WTC11 (cell line): ENCODE measurements at regions not wholly inside any gene's neighbourhood (a gene's known extent, or its start where the extent isn't known, plus 50 kb on each side); places are given as distances from the start of the nearest gene placed in this dataset.

Source experiments
- ATF1 ChIP-seq: sonication (generic); formaldehyde crosslinking; IDR thresholded peaks from 2 replicates; pipeline ENCODE4 v1.8.1; 2023; ENCODE audit warnings: mild to moderate bottlenecking, moderate library complexity, missing genetic modification reagents
- FOXK1 ChIP-seq: sonication (generic); formaldehyde crosslinking; IDR thresholded peaks from 2 replicates; pipeline ENCODE4 v1.8.0; 2022; ENCODE audit warnings: mild to moderate bottlenecking, moderate library complexity, missing genetic modification reagents
- HMGA2 ChIP-seq: fragments of 250-450 bp; sonication (Bioruptor Pico); IDR thresholded peaks from 2 replicates; pipeline ENCODE4 v1.4.0; 2021; ENCODE audit warnings: mild to moderate bottlenecking, moderate library complexity
- JUN ChIP-seq: sonication (generic); formaldehyde crosslinking; IDR thresholded peaks from 2 replicates; pipeline ENCODE4 v1.8.0; 2023; ENCODE audit warnings: mild to moderate bottlenecking, missing genetic modification reagents
- SMAD3 ChIP-seq: sonication (generic); formaldehyde crosslinking; IDR thresholded peaks from 2 replicates; pipeline ENCODE4 v1.8.0; 2022; ENCODE audit warnings: missing genetic modification reagents, mild to moderate bottlenecking, borderline replicate concordance
- ZNF138 ChIP-seq: sonication (generic); formaldehyde crosslinking; conservative IDR thresholded peaks from 2 replicates; pipeline ENCODE4 v1.8.1; 2022; ENCODE audit warnings: mild to moderate bottlenecking, moderate library complexity, missing genetic modification reagents
- TF ChIP-seq, protein P1 (sequence below): sonication (generic); formaldehyde crosslinking; conservative IDR thresholded peaks from 2 replicates; pipeline ENCODE4 v1.8.1; 2023; ENCODE audit warnings: mild to moderate bottlenecking, low read depth, missing genetic modification reagents, moderate library complexity
- TF ChIP-seq, protein P2 (sequence below): fragments of 200-600 bp; IDR thresholded peaks from 2 replicates; pipeline ENCODE4 v1.8.0; 2022; ENCODE audit warnings: antibody characterized with exemption
- TF ChIP-seq, protein P3 (sequence below): sonication (generic); formaldehyde crosslinking; IDR thresholded peaks from 2 replicates; pipeline ENCODE4 v1.8.0; 2022; ENCODE audit warnings: mild to moderate bottlenecking, missing genetic modification reagents

DNA sequence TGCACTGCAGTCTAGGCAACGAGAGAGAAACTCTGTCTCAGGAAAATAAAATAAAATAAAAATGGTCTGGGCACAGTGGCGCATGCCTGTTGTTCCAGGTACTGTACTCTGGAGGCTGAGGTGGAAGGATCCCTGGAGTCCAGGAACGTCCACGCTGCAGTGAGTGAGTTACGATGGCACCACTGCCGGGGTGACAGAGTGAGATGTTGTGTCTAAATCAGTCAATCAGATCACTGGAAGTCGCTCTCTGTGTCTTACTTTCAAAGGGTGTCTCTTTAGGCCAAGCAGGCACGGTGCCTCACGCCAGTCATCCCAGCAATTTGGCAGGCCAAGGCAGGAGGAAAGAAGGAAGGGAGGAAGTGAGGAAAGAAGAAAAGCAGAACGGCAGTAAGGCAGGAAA, 112.2 kb upstream of the ANKRD30BL start:
- TF ChIP-seq HMGA2 (CRISPR knock-in tag) (no peak), SMAD3 (CRISPR knock-in tag) (no peak), FOXK1 (no peak), JUN (CRISPR knock-in tag) (no peak), ZNF138 (no peak), ATF1 (CRISPR knock-in tag) (no peak)
- TF ChIP-seq, protein P1, sequence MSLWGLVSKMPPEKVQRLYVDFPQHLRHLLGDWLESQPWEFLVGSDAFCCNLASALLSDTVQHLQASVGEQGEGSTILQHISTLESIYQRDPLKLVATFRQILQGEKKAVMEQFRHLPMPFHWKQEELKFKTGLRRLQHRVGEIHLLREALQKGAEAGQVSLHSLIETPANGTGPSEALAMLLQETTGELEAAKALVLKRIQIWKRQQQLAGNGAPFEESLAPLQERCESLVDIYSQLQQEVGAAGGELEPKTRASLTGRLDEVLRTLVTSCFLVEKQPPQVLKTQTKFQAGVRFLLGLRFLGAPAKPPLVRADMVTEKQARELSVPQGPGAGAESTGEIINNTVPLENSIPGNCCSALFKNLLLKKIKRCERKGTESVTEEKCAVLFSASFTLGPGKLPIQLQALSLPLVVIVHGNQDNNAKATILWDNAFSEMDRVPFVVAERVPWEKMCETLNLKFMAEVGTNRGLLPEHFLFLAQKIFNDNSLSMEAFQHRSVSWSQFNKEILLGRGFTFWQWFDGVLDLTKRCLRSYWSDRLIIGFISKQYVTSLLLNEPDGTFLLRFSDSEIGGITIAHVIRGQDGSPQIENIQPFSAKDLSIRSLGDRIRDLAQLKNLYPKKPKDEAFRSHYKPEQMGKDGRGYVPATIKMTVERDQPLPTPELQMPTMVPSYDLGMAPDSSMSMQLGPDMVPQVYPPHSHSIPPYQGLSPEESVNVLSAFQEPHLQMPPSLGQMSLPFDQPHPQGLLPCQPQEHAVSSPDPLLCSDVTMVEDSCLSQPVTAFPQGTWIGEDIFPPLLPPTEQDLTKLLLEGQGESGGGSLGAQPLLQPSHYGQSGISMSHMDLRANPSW, result no peak
- TF ChIP-seq, protein P2, sequence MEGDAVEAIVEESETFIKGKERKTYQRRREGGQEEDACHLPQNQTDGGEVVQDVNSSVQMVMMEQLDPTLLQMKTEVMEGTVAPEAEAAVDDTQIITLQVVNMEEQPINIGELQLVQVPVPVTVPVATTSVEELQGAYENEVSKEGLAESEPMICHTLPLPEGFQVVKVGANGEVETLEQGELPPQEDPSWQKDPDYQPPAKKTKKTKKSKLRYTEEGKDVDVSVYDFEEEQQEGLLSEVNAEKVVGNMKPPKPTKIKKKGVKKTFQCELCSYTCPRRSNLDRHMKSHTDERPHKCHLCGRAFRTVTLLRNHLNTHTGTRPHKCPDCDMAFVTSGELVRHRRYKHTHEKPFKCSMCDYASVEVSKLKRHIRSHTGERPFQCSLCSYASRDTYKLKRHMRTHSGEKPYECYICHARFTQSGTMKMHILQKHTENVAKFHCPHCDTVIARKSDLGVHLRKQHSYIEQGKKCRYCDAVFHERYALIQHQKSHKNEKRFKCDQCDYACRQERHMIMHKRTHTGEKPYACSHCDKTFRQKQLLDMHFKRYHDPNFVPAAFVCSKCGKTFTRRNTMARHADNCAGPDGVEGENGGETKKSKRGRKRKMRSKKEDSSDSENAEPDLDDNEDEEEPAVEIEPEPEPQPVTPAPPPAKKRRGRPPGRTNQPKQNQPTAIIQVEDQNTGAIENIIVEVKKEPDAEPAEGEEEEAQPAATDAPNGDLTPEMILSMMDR, result no peak
- TF ChIP-seq, protein P3, sequence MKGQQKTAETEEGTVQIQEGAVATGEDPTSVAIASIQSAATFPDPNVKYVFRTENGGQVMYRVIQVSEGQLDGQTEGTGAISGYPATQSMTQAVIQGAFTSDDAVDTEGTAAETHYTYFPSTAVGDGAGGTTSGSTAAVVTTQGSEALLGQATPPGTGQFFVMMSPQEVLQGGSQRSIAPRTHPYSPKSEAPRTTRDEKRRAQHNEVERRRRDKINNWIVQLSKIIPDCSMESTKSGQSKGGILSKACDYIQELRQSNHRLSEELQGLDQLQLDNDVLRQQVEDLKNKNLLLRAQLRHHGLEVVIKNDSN, result no peak
